Stimulated activated naive CD8-positive, alpha-beta T cell treated with anti-CD3 and anti-CD28 coated beads, Interleukin-15, Interleukin-2, amounts not matched to agents 100 U/mL and 50 U/mL, for 24 hours (primary cell): ENCODE measurements at regions not wholly inside any gene's neighbourhood (a gene's known extent, or its start where the extent isn't known, plus 50 kb on each side); places are given as distances from the start of the nearest gene placed in this dataset.

Experiments used
- ATAC-seq: fragments of 150-1000 bp; cut with Tn5 transposase; one replicate; pipeline ENCODE4 v1.10.0; 2021
- DNase-seq: peaks from one replicate; pipeline ENCODE4 v3.0.0; 2021

DNA sequence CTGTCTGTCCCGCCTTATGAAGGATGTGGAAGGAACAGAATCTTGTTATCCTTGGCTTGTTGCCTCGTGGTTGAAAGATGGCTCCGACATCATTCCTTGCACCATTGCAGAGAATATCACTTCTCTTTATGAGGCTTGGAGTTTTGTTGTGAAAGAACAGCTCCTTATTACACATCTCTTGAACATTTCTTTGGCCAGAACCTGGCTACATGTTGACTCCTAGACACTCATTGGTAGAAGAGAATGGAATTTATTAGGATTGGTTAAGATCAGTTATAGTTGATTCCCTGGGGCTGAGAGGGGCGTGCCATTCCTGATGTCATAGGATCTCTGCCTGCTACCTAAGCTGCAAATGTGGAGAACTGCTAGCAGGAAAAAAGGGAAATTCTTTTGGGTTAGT, 180.5 kb upstream of the CTBP2 start:
- ATAC-seq (no peak), DNase-seq (no peak)

- DNase-seq (no peak), ATAC-seq (no peak)
Measured at GRCh38 chr10:125337510-125337909, 177.1 kb upstream of the CTBP2 start.

DNA sequence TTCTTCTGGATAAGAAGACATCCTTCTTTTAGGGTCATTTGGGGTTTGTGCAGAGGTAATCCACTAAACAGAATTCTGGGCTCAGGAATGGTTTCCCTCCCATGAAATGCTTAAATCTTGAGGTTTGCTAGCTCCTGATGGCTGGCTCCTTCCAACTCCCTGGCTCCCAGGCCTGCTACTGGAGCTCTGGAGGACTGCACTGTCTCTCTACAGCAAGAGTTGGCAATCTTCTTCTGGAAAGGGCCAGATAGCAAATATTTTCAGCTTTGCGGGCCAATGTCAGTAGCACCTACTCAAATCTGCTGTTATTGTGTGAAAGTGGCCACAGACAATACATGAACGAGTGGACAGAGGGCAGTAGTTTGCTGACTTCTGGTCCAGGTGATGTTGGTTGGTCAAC, 174.2 kb upstream of the CTBP2 start:
- DNase-seq, result no peak
- ATAC-seq, result no peak

GRCh38 chr10:125333769-125334168, 173.4 kb upstream of the CTBP2 start:
- no peak for ATAC-seq

GRCh38 chr10:125333209-125333591, 172.8 kb upstream of the CTBP2 start:
- ATAC-seq, result no peak
- no peak for DNase-seq

More at GRCh38 chr10:125333769-125334168, 173.4 kb upstream of the CTBP2 start:
- no peak for DNase-seq

- ATAC-seq (no peak), DNase-seq (no peak)
Measured at GRCh38 chr10:125332548-125333208, 172.3 kb upstream of the CTBP2 start.

DNA sequence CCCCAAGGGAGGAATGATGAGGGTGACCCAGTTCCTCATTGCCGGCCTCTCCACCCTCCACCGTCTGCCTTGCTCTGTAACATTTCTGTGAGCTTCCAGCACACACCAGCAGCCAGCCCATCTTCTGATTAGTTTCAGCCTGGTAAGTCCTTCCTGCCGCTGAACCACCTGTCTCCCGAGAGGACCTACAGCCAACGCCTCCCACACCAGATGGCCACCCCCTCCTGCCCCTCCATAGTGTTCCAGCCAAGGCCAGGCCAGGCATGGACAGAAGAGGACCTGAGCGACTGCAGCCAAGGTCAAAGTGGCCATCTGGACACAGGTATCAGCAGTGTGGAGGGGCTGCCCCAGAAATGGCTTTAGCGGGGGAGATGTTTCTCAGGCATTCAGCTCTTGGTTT, 170.7 kb upstream of the CTBP2 start:
- ATAC-seq, result no peak
- DNase-seq, result no peak

- DNase-seq, result no peak
- ATAC-seq, result no peak
Measured at GRCh38 chr10:125329056-125329455, 168.7 kb upstream of the CTBP2 start.

DNA sequence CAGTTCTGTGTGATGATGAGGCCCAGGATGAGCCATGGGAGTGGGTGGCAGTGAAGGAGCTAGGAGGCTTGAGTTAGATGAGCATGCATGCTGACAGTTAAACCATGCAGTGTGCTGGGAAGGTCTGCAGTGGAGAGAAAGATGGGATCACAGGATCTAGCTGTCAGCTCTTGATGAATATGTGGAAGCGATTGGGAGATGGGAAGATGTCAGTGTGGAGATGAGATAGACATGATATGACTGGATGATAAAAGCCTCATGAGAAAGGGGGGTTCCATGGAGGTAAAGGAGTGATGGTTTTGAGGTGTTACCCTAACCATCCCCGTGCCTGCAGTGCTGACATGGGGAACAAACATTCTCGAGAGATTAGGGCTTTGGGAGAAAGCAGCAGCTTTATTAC, 165.0 kb upstream of the CTBP2 start:
- DNase-seq (no peak), ATAC-seq (no peak)

DNA sequence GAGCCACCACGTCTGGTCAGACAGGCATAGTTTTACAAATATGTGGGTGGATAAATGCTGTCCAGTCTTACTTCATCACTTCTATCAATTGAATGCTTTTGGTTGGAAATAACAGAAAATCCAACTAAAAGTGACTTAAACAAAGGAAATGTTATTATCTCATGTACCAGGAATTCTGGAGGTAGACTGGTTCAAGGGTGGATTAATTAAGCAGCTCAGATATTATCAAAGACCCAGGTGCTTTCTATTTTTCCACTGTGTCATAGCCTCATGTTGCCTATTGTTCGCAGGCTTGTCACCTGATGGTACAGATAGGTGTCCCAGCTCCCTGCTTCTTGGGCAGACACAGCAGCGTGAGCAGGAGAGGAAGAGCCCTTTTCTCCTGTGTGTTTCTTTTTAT, 156.1 kb upstream of the CTBP2 start:
- no peak for ATAC-seq
- DNase-seq, result no peak

GRCh38 chr10:125300937-125301336, 140.6 kb upstream of the CTBP2 start:
- DNase-seq (no peak), ATAC-seq (no peak)

DNA sequence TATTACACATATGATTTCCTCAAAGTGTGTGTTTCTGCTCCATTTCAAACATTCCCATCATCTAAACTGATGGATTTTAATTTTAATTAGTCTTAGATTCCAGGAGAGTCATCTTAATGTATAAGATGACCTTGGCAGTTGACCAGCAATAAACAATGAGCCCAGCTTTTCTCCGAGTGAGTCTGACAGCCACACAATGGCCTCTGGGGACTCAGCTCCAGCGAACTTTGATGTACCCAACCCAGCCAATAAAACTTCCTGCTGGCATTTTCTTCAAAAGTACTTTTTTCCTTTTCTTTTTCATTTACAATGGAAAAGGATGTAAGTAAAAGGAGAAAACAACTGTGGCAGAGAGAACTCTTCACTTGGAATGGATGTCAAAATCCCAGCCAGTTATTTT, 139.1 kb upstream of the CTBP2 start:
- no peak for DNase-seq
- no peak for ATAC-seq

DNA sequence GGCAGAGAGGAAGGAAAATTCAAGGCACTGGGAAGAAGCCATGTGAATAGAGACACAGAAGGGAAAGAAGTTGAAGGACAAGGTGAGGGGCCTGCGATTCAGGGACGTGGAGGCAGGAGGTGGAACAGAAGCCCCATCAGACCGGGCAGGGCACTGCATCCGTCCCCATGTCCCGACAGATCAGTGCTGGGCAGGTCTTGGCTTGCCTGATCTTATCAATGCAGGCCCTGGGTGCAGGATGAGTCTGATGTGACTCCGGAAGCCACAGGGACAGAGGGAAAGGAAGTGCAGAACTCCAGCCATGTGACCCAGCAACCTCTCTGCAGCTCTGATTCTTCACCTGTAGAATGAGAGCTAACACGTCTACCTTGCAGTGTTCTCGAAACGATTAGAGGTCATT, 136.2 kb upstream of the CTBP2 start:
- DNase-seq (no peak), ATAC-seq (no peak)

DNA sequence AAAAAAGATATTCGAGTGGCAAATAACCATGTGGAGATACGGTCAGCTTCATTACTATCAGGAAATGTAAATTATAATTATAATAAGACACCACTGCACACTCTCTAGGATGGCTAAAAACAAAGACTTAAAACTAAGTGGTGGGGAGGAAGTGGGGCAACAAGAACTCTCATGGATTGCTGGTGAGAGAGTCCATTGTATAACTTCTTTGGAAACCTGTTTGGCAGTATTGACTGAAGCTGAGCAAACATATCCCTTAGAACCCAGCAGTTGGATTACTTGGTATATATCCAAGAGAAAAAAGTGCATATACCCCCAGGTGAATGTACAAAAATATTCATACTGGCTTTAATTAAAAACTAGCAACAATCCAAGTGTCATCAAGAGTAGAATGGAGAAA, 133.7 kb upstream of the CTBP2 start:
- ATAC-seq (no peak), DNase-seq (no peak)

DNA sequence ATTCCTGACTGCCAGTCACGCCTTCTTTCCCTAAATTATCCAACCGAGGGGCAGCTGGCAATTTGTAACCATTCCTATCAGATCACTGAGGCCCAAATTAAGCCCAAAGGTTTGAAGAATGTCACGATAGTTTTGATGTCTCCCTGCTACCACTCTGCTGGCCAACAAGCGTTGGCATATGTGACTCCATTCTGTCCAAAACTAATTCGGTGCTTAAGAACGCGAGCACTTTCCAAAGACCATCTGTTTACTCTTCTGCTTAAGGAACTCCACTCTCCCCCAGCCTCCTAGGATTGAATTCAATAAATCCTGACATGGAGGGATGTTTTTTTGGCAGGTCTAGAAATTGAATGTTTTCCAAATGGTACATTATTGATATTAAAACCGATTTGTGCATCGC, 131.5 kb upstream of the CTBP2 start:
- DNase-seq (no peak), ATAC-seq (no peak)

GRCh38 chr10:125289461-125289860, 129.1 kb upstream of the CTBP2 start:
- no peak for ATAC-seq
- DNase-seq, result no peak

- DNase-seq, result no peak
- no peak for ATAC-seq
Measured at GRCh38 chr10:125284875-125285597, 124.7 kb upstream of the CTBP2 start.

- ATAC-seq, result no peak
- DNase-seq, result no peak
Measured at GRCh38 chr10:125283836-125284614, 123.7 kb upstream of the CTBP2 start.

DNA sequence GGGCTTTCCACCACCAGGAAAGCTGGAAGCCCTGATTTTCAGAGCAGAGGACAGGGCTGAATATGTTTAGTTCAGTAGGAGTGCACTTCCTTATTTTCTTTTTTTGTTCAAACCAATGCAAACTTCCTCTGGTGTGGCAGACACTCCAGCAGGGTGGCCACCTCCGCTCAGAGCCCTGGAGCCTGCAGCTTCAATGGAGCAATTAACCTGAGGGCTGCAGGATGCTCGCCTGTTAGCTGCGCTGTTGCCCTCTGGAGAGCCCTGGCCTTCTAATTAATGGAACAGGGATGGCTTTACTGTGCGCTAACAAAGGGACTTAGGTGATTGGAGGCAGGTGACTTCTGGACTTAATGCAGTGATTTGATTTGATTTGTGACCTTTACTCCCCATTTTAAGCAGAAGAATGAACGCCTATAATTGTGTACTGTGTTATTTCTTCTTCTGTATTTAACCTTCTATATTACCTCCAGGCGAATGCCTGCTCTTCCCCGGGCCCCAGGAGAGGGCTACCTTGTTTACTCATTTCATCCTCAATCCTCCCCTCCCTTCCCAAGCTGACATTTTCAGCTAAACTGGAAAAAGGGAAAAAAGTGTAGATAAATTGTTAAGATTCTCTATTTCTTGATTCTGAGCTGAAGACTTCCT, 123.0 kb upstream of the CTBP2 start:
- no peak for ATAC-seq
- DNase-seq, result no peak

- no peak for DNase-seq
- no peak for ATAC-seq
Measured at GRCh38 chr10:125281091-125281490, 120.7 kb upstream of the CTBP2 start.

GRCh38 chr10:125276133-125276532, 115.8 kb upstream of the CTBP2 start:
- ATAC-seq, result no peak

DNA sequence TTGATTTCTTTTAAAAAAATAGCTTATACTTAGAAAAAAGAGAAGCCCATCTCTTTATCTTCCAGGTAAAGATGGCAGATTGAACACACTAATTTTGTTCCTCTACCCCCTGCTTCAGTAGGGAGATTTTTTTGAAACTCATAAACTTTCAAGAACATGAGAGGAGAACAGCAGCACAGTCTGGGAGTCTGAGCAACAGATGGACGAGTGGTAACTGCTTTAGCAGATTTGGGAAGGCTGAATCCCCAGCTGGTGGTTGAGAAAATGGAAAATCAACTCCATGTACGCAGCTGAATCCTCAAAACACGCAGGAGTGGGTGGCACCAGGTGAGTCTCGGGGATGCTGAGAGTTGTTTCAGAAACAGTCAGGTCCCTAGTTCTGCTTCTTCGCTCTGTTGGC, 114.6 kb upstream of the CTBP2 start:
- no peak for ATAC-seq
- DNase-seq, result no peak

More at GRCh38 chr10:125276133-125276532, 115.8 kb upstream of the CTBP2 start:
- no peak for DNase-seq

GRCh38 chr10:125273023-125273422, 112.7 kb upstream of the CTBP2 start:
- no peak for DNase-seq
- ATAC-seq, result no peak
